H1 (cell line): ENCODE measurements at regions not wholly inside any gene's neighbourhood (a gene's known extent, or its start where the extent isn't known, plus 50 kb on each side); places are given as distances from the start of the nearest gene placed in this dataset.

ENCODE experiments used
- CTCF ChIA-PET: fragments of 300-600 bp; sonication (Branson Sonifier 250); formaldehyde crosslinking; loops from one replicate; lab custom pipeline; 2021; ENCODE audit not compliant: partially characterized antibody; lab: Charles Lee
- POLR2A ChIA-PET: fragments of 300-600 bp; sonication (Branson Sonifier 250); formaldehyde crosslinking; loops from one replicate; lab custom pipeline; 2021; ENCODE audit warnings: inconsistent platforms; ENCODE audit not compliant: partially characterized antibody; lab: Charles Lee
- DNase-seq, 2 experiments: peaks; one replicate each; pipeline versions ENCODE4 v3.0.0 to v3.0.0-alpha.2; 2010 to 2022; ENCODE audit warnings: low spot score in 2 of 2, low read depth in 1 of 2, mixed read lengths in 1 of 2
- FAIRE-seq: peaks from 2 replicates; lab custom pipeline; 2011; peaks lifted over from hg19 to GRCh38; lab: Jason Lieb, UNC
- H2AFZ ChIP-seq: 2 replicates; pipeline ENCODE4 v1.8.1; 2012; ENCODE audit warnings: low read length, inconsistent platforms
- H2AK5ac ChIP-seq: 2 replicates; pipeline ENCODE4 v1.6.1; 2013; ENCODE audit warnings: low read depth, low read length
- H2BK120ac ChIP-seq: replicated peaks from 2 replicates; pipeline ENCODE3; 2013; ENCODE audit warnings: low read depth, low read length, inconsistent platforms
- H2BK12ac ChIP-seq: 2 replicates; pipeline ENCODE4 v1.6.1; 2013; ENCODE audit warnings: low read depth, low read length
- H2BK15ac ChIP-seq: 2 replicates; pipeline ENCODE4 v1.6.1; 2013; ENCODE audit warnings: low read length
- H2BK20ac ChIP-seq: 2 replicates; pipeline ENCODE4 v1.6.1; 2013; ENCODE audit warnings: low read length
- H2BK5ac ChIP-seq: 2 replicates; pipeline ENCODE4 v1.6.1; 2013; ENCODE audit warnings: low read depth, low read length
- H3K14ac ChIP-seq: 2 replicates; pipeline ENCODE4 v1.6.1; 2013; ENCODE audit warnings: inconsistent platforms; ENCODE audit not compliant: insufficient read length
- H3K18ac ChIP-seq: 2 replicates; pipeline ENCODE4 v1.6.1; 2013; ENCODE audit warnings: low read length; ENCODE audit errors: extremely low read depth
- H3K23ac ChIP-seq: 2 replicates; pipeline ENCODE4 v1.6.1; 2013; ENCODE audit warnings: inconsistent platforms; ENCODE audit not compliant: insufficient read length
- H3K23me2 ChIP-seq: 2 replicates; pipeline ENCODE4 v1.6.1; 2013; ENCODE audit warnings: low read depth, low read length
- H3K27ac ChIP-seq: 2 replicates; pipeline ENCODE4 v1.6.1; 2011; ENCODE audit warnings: low read depth, low read length, inconsistent platforms
- H3K27me3 ChIP-seq, 4 experiments: replicated peaks in 1 of 4; 1 replicate in 1 of 4; 2 replicates in 3 of 4; pipeline versions ENCODE4 v1.6.1 to v1.8.1; 2011 to 2013; ENCODE audit warnings: low read length in 3 of 4, mild to moderate bottlenecking in 3 of 4, inconsistent platforms in 2 of 4, mixed read lengths in 2 of 4, moderate library complexity in 1 of 4; ENCODE audit not compliant: control insufficient read depth in 3 of 4, insufficient read depth in 3 of 4; ENCODE audit errors: extremely low read depth in 1 of 4
- H3K36me3 ChIP-seq, 4 experiments: 2 replicates each; pipeline versions ENCODE4 v1.6.1 to v1.8.1; 2011 to 2013; ENCODE audit warnings: mild to moderate bottlenecking in 4 of 4, low read length in 3 of 4, moderate library complexity in 2 of 4, control low read depth in 1 of 4, inconsistent platforms in 1 of 4; ENCODE audit not compliant: insufficient read depth in 4 of 4, control insufficient read depth in 2 of 4
- H3K4ac ChIP-seq: replicated peaks from 2 replicates; pipeline ENCODE3; 2013; ENCODE audit warnings: low read length, low read depth, mixed read lengths, inconsistent platforms; ENCODE audit not compliant: insufficient read length
- H3K4me1 ChIP-seq, 4 experiments: replicated peaks in 1 of 4; 1 replicate in 1 of 4; 2 replicates in 3 of 4; pipeline versions ENCODE4 v1.6.1 to v1.8.1; 2011 to 2013; ENCODE audit warnings: low read length in 3 of 4, inconsistent platforms in 2 of 4, mixed read lengths in 1 of 4; ENCODE audit not compliant: insufficient read depth in 4 of 4, control insufficient read depth in 3 of 4
- H3K4me2 ChIP-seq, 2 experiments: 2 replicates each; pipeline versions ENCODE4 v1.6.1 to v1.8.1; 2011 to 2013; ENCODE audit warnings: low read depth in 2 of 2, low read length in 2 of 2, control low read depth in 1 of 2, inconsistent platforms in 1 of 2, mild to moderate bottlenecking in 1 of 2; ENCODE audit not compliant: insufficient read depth in 1 of 2
- H3K4me3 ChIP-seq, 4 experiments: fragments of 200-600, 300-600 bp in 1 of 4; sonication (generic), shearing (Covaris generic), sonication (Bioruptor Twin) in 1 of 4; 2 replicates each; pipeline versions ENCODE4 v1.5.1 to v1.8.1; 2011 to 2016; ENCODE audit warnings: low read length in 4 of 4, low read depth in 3 of 4, control low read depth in 2 of 4, inconsistent platforms in 2 of 4, mild to moderate bottlenecking in 2 of 4, mixed read lengths in 1 of 4, moderate library complexity in 1 of 4; ENCODE audit not compliant: insufficient read depth in 2 of 4; ENCODE audit errors: extremely low read depth in 1 of 4
- H3K56ac ChIP-seq: replicated peaks from 2 replicates; pipeline ENCODE3; 2013; ENCODE audit warnings: low read depth, mild to moderate bottlenecking, mixed read lengths, low read length, inconsistent platforms; ENCODE audit not compliant: insufficient read length
- H3K79me1 ChIP-seq: 2 replicates; pipeline ENCODE4 v1.6.1; 2013; ENCODE audit warnings: low read depth, low read length, control low read depth
- H3K79me2 ChIP-seq, 2 experiments: 2 replicates each; pipeline versions ENCODE4 v1.6.1 to v1.8.1; 2012 to 2013; ENCODE audit warnings: low read length in 2 of 2, mild to moderate bottlenecking in 2 of 2, inconsistent platforms in 1 of 2; ENCODE audit not compliant: insufficient read depth in 2 of 2, control insufficient read depth in 1 of 2
- H3K9ac ChIP-seq, 4 experiments: replicated peaks in 1 of 4; 1 replicate in 1 of 4; 2 replicates in 3 of 4; pipeline versions ENCODE4 v1.6.1 to v1.8.1; 2011 to 2013; ENCODE audit warnings: low read depth in 3 of 4, low read length in 3 of 4, control low read depth in 2 of 4, mild to moderate bottlenecking in 2 of 4, moderate library complexity in 2 of 4, inconsistent platforms in 1 of 4; ENCODE audit errors: extremely low read depth in 1 of 4
- H3K9me3 ChIP-seq, 2 experiments: 2 replicates each; pipeline versions ENCODE4 v1.6.1 to v1.8.1; 2012 to 2013; ENCODE audit warnings: mild to moderate bottlenecking in 2 of 2, moderate library complexity in 2 of 2, control low read depth in 1 of 2, inconsistent platforms in 1 of 2, low read depth in 1 of 2, low read length in 1 of 2, mixed read lengths in 1 of 2; ENCODE audit not compliant: insufficient read depth in 2 of 2
- H4K20me1 ChIP-seq, 2 experiments: replicated peaks in 1 of 2; 2 replicates each; pipeline versions ENCODE3 to v1.8.1; 2011 to 2013; ENCODE audit warnings: inconsistent platforms in 2 of 2, low read length in 2 of 2, mild to moderate bottlenecking in 1 of 2; ENCODE audit not compliant: insufficient read depth in 2 of 2, control insufficient read depth in 1 of 2
- H4K5ac ChIP-seq: 2 replicates; pipeline ENCODE4 v1.6.1; 2013; ENCODE audit warnings: low read length, low read depth, mixed read lengths, inconsistent platforms; ENCODE audit not compliant: insufficient read length
- H4K8ac ChIP-seq: 2 replicates; pipeline ENCODE4 v1.8.0; 2013; ENCODE audit warnings: mild to moderate bottlenecking, moderate library complexity, low read length, inconsistent platforms; ENCODE audit not compliant: insufficient read depth; ENCODE audit errors: extremely low read depth
- H4K91ac ChIP-seq: replicated peaks from 2 replicates; pipeline ENCODE3; 2013; ENCODE audit warnings: low read length, mixed read lengths, inconsistent platforms; ENCODE audit not compliant: insufficient read length
- BRCA1 ChIP-seq: IDR thresholded peaks from 2 replicates; pipeline ENCODE4 v1.6.1; 2012; ENCODE audit warnings: low read depth, low read length, improper control_type of control experiment
- EP300 ChIP-seq, 2 experiments: IDR thresholded peaks; 1 replicate in 1 of 2; 2 replicates in 1 of 2; pipeline ENCODE4 v1.6.1; 2011 to 2012; ENCODE audit warnings: low read depth in 2 of 2, low read length in 2 of 2, mild to moderate bottlenecking in 2 of 2, borderline replicate concordance in 1 of 2, inconsistent platforms in 1 of 2, moderate library complexity in 1 of 2
- FOSL1 ChIP-seq: IDR thresholded peaks from 2 replicates; pipeline ENCODE4 v1.6.1; 2011; ENCODE audit warnings: mild to moderate bottlenecking, low read depth, low read length, moderate library complexity; ENCODE audit not compliant: insufficient read depth
- GTF2F1 ChIP-seq: IDR thresholded peaks from 2 replicates; pipeline ENCODE4 v1.6.1; 2012; ENCODE audit warnings: low read depth, low read length, improper control_type of control experiment, borderline replicate concordance
- HDAC6 ChIP-seq: IDR thresholded peaks from one replicate; pipeline ENCODE4 v1.7.1; 2012; ENCODE audit warnings: low read depth, mild to moderate bottlenecking, inconsistent platforms, low read length, moderate library complexity
- RAD21 ChIP-seq, 2 experiments: IDR thresholded peaks in 1 of 2; conservative IDR thresholded peaks in 1 of 2; 2 replicates each; pipeline ENCODE4 v1.6.1; 2011; ENCODE audit warnings: low read depth in 2 of 2, low read length in 2 of 2, improper control_type of control experiment in 1 of 2, inconsistent platforms in 1 of 2, mild to moderate bottlenecking in 1 of 2, moderate library complexity in 1 of 2
- RFX5 ChIP-seq: IDR thresholded peaks from 2 replicates; pipeline ENCODE4 v1.6.1; 2011; ENCODE audit warnings: low read depth, low read length, improper control_type of control experiment, borderline replicate concordance
- RNF2 ChIP-seq: fragments of 200-900, 300-1000 bp; sonication (generic); IDR thresholded peaks from 2 replicates; pipeline ENCODE4 v1.7.1; 2016; ENCODE audit warnings: borderline replicate concordance, low read depth, mild to moderate bottlenecking, antibody characterized with exemption, low read length; ENCODE audit not compliant: poor library complexity, severe bottlenecking; ENCODE audit errors: missing control alignments
- RXRA ChIP-seq: IDR thresholded peaks from 2 replicates; pipeline ENCODE4 v1.6.1; 2011; ENCODE audit warnings: low read depth, mild to moderate bottlenecking, low read length, moderate library complexity; ENCODE audit not compliant: insufficient read depth
- SP2 ChIP-seq: IDR thresholded peaks from 2 replicates; pipeline ENCODE4 v1.6.1; 2012; ENCODE audit warnings: mild to moderate bottlenecking, low read length, inconsistent platforms
- SP4 ChIP-seq: IDR thresholded peaks from 2 replicates; pipeline ENCODE4 v1.6.1; 2012; ENCODE audit warnings: low read length, inconsistent platforms
- TF ChIP-seq, protein P1 (sequence below): IDR thresholded peaks from 2 replicates; pipeline ENCODE4 v1.6.1; 2011; ENCODE audit warnings: low read depth, mild to moderate bottlenecking, low read length; ENCODE audit not compliant: insufficient read depth
- TF ChIP-seq, protein P2 (sequence below): IDR thresholded peaks from 2 replicates; pipeline ENCODE4 v1.6.1; 2012; ENCODE audit warnings: low read length, inconsistent platforms

DNA sequence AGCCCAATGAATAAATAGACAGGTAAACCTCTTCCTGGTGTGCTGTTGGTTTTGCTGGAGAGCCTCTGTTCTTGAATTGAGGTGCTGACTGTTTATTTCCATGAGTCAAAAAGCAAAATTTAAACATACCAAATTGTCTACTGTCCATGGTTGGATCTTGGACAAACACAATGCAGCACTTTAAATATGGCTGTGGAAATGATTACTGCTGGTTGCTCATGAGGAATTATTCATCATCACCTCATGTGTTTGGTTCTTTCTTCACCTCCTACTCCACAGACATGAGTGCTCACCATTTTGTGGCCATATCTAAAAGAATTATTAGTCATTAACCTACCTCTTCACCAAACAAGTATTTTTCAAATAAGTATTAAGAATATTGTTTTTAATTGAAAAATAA lies 85.3 kb upstream of the GALNT5 start:
- no peak overlapping the region for H3K4me2 ChIP-seq
- H3K4me1 ChIP-seq, result no peaks in the 10 kb centered on the region
- H3K56ac ChIP-seq, result no peak overlapping the region
- H2BK12ac ChIP-seq, result no peak overlapping the region
- H3K27ac ChIP-seq, result no peak overlapping the region
- no peak overlapping the region for H3K4ac ChIP-seq
- H4K20me1 ChIP-seq, result no peaks in the 10 kb centered on the region
- H2AK5ac ChIP-seq, result no peak overlapping the region
- no peak for DNase-seq
- H3K23ac ChIP-seq, result no peak overlapping the region
- H2AFZ ChIP-seq, result no peak overlapping the region
- no peaks in the 10 kb centered on the region for H3K79me1 ChIP-seq
- H3K9ac ChIP-seq, result no peak overlapping the region
- ChIA-PET CTCF (no interaction called here), POLR2A (no interaction called here)
- H3K36me3 ChIP-seq, result no peaks in the 10 kb centered on the region
- FAIRE-seq, result no peak
- H4K5ac ChIP-seq, result no peak overlapping the region
- no peak overlapping the region for H2BK5ac ChIP-seq
- H2BK20ac ChIP-seq, result no peak overlapping the region
- H4K8ac ChIP-seq, result no peak overlapping the region
- H3K4me3 ChIP-seq, result no peak overlapping the region
- H3K27me3 ChIP-seq, result no peaks in the 10 kb centered on the region
- no peak overlapping the region for H4K91ac ChIP-seq
- no peak overlapping the region for H3K14ac ChIP-seq
- H3K23me2 ChIP-seq, result no peaks in the 10 kb centered on the region
- no peak overlapping the region for H2BK120ac ChIP-seq
- no peak overlapping the region for H2BK15ac ChIP-seq
- no peaks in the 10 kb centered on the region for H3K79me2 ChIP-seq
- no peak overlapping the region for H3K18ac ChIP-seq
- no peaks in the 10 kb centered on the region for H3K9me3 ChIP-seq
- TF ChIP-seq GTF2F1 (no peak), HDAC6 (no peak), RXRA (no peak), EP300 (IDR thresholded peaks at IDR 0.05; ENCODE audit: borderline replicate concordance in 1 of 2, low read depth in 2 of 2, low read length in 2 of 2) (no peak), RAD21 (IDR thresholded peaks at IDR 0.05 in 1 of 2, conservative IDR thresholded peaks at IDR 0.05 in 1 of 2; ENCODE audit: low read depth in 2 of 2, low read length in 2 of 2) (no peak), RNF2 (no peak), BRCA1 (no peak), FOSL1 (no peak), SP4 (no peak), SP2 (no peak), RFX5 (no peak)
- TF ChIP-seq, protein P1, sequence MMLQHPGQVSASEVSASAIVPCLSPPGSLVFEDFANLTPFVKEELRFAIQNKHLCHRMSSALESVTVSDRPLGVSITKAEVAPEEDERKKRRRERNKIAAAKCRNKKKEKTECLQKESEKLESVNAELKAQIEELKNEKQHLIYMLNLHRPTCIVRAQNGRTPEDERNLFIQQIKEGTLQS, result no peak
- TF ChIP-seq, protein P2, sequence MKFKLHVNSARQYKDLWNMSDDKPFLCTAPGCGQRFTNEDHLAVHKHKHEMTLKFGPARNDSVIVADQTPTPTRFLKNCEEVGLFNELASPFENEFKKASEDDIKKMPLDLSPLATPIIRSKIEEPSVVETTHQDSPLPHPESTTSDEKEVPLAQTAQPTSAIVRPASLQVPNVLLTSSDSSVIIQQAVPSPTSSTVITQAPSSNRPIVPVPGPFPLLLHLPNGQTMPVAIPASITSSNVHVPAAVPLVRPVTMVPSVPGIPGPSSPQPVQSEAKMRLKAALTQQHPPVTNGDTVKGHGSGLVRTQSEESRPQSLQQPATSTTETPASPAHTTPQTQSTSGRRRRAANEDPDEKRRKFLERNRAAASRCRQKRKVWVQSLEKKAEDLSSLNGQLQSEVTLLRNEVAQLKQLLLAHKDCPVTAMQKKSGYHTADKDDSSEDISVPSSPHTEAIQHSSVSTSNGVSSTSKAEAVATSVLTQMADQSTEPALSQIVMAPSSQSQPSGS, result no peak
